Right forelimb (tissue), 1 donor: ENCODE measurements at regions not wholly inside any gene's neighbourhood (a gene's known extent, or its start where the extent isn't known, plus 50 kb on each side); places are given as distances from the start of the nearest gene placed in this dataset.
"Not testable (repeated sequence)": the region's sequence is repeated elsewhere in the genome, so short reads cannot be mapped to it uniquely, and the experiment has no call there.

Experiments used
- DNase-seq: peaks from one replicate; pipeline ENCODE4 v3.0.0-alpha.2; 2018

- no peak for DNase-seq
Measured at GRCh38 chr16:60204181-60204580, 1470.1 kb upstream of the GOT2 start.

- no peak for DNase-seq
Measured at GRCh38 chr16:60203525-60204124, 1469.5 kb upstream of the GOT2 start.

- not testable (repeated sequence) for DNase-seq
Measured at GRCh38 chr16:60200729-60201128, 1466.6 kb upstream of the GOT2 start.

- no peak for DNase-seq
Measured at GRCh38 chr16:60200161-60200560, 1466.0 kb upstream of the GOT2 start.

- no peak for DNase-seq
Measured at GRCh38 chr16:60199150-60199549, 1465.0 kb upstream of the GOT2 start.

GRCh38 chr16:60181536-60181935, 1447.4 kb upstream of the GOT2 start:
- DNase-seq = no peak

GRCh38 chr16:60180609-60181008, 1446.5 kb upstream of the GOT2 start:
- no peak for DNase-seq

GRCh38 chr16:60170196-60170595, 1436.1 kb upstream of the GOT2 start:
- no peak for DNase-seq

- no peak for DNase-seq
Measured at GRCh38 chr16:60166111-60166510, 1432.0 kb upstream of the GOT2 start.

GRCh38 chr16:60151987-60152386, 1417.9 kb upstream of the GOT2 start:
- DNase-seq = no peak

GRCh38 chr16:60150907-60151306, 1416.8 kb upstream of the GOT2 start:
- no peak for DNase-seq

- no peak for DNase-seq
Measured at GRCh38 chr16:60143348-60143705, 1409.2 kb upstream of the GOT2 start.

- no peak for DNase-seq
Measured at GRCh38 chr16:60142619-60143347, 1408.7 kb upstream of the GOT2 start.

- DNase-seq = no peak
Measured at GRCh38 chr16:60137891-60138290, 1403.8 kb upstream of the GOT2 start.

- DNase-seq = no peak
Measured at GRCh38 chr16:60127196-60127595, 1393.1 kb upstream of the GOT2 start.

GRCh38 chr16:60126115-60126514, 1392.0 kb upstream of the GOT2 start:
- not testable (repeated sequence) for DNase-seq

GRCh38 chr16:60123392-60124023, 1389.4 kb upstream of the GOT2 start:
- no peak for DNase-seq

GRCh38 chr16:60120586-60120985, 1386.5 kb upstream of the GOT2 start:
- no peak for DNase-seq

- DNase-seq = no peak
Measured at GRCh38 chr16:60110531-60110930, 1376.4 kb upstream of the GOT2 start.

GRCh38 chr16:60107871-60108270, 1373.8 kb upstream of the GOT2 start:
- no peak for DNase-seq

GRCh38 chr16:60107437-60107836, 1373.3 kb upstream of the GOT2 start:
- no peak for DNase-seq

- no peak for DNase-seq
Measured at GRCh38 chr16:60100371-60100770, 1366.3 kb upstream of the GOT2 start.

GRCh38 chr16:60091529-60091928, 1357.4 kb upstream of the GOT2 start:
- no peak for DNase-seq

- DNase-seq = no peak
Measured at GRCh38 chr16:60091071-60091470, 1357.0 kb upstream of the GOT2 start.
